SK-N-SH treated with all-trans-retinoic acid at 6 μM for 48 hours (cell line): ENCODE measurements at regions not wholly inside any gene's neighbourhood (a gene's known extent, or its start where the extent isn't known, plus 50 kb on each side); places are given as distances from the start of the nearest gene placed in this dataset.

Experiments
- ATAC-seq: fragments of 200-7000 bp; cut with Tn5 transposase; 3 replicates; pipeline ENCODE4 v1.9.1; 2020; ENCODE audit warnings: mild to moderate bottlenecking, moderate library complexity
- ARNTL ChIP-seq: fragments of 450-650 bp; formaldehyde crosslinking; IDR thresholded peaks from 2 replicates; pipeline ENCODE4 v1.5.0; 2020; ENCODE audit warnings: low read depth, mild to moderate bottlenecking, moderate library complexity, borderline replicate concordance
- BACH2 ChIP-seq: fragments of 250-450 bp; sonication (Bioruptor Pico); IDR thresholded peaks from 2 replicates; pipeline ENCODE4 v1.9.0; 2021; ENCODE audit warnings: mild to moderate bottlenecking, borderline replicate concordance
- CREB5 ChIP-seq: fragments of 250-450 bp; sonication (Bioruptor Pico); IDR thresholded peaks from 2 replicates; pipeline ENCODE4 v1.5.1; 2020; ENCODE audit warnings: low read depth, mild to moderate bottlenecking, moderate library complexity
- CSDC2 ChIP-seq: fragments of 250-450 bp; sonication (Bioruptor Pico); IDR thresholded peaks from 2 replicates; pipeline ENCODE4 v1.5.0; 2020; ENCODE audit warnings: mild to moderate bottlenecking, moderate library complexity
- CSRNP3 ChIP-seq: fragments of 250-450 bp; sonication (Bioruptor Pico); IDR thresholded peaks from 2 replicates; pipeline ENCODE4 v1.5.1; 2021; ENCODE audit warnings: mild to moderate bottlenecking, moderate library complexity
- GLIS3 ChIP-seq: fragments of 250-450 bp; sonication (Bioruptor Pico); IDR thresholded peaks from 2 replicates; pipeline ENCODE4 v1.5.0; 2020; ENCODE audit warnings: mild to moderate bottlenecking, moderate library complexity
- ISL1 ChIP-seq: fragments of 250-450 bp; sonication (Bioruptor Pico); IDR thresholded peaks from 2 replicates; pipeline ENCODE4 v2.1.2; 2022; ENCODE audit warnings: mild to moderate bottlenecking, moderate library complexity
- OSR1 ChIP-seq: fragments of 250-450 bp; sonication (Bioruptor Pico); IDR thresholded peaks from 2 replicates; pipeline ENCODE4 v1.8.0; 2022; ENCODE audit warnings: moderate library complexity, mild to moderate bottlenecking, inconsistent platforms
- PATZ1 ChIP-seq: fragments of 250-450 bp; sonication (Bioruptor Pico); IDR thresholded peaks from 2 replicates; pipeline ENCODE4 v1.8.0; 2020; ENCODE audit warnings: mild to moderate bottlenecking, moderate library complexity, borderline replicate concordance
- PPARA ChIP-seq: fragments of 250-450 bp; sonication (Bioruptor Pico); IDR thresholded peaks from 2 replicates; pipeline ENCODE4 v1.5.0; 2020; ENCODE audit warnings: mild to moderate bottlenecking, borderline replicate concordance
- RARB ChIP-seq: fragments of 250-450 bp; sonication (Bioruptor Pico); IDR thresholded peaks from 2 replicates; pipeline ENCODE4 v1.8.0; 2021; ENCODE audit warnings: mild to moderate bottlenecking, moderate library complexity
- TCF4 ChIP-seq: fragments of 250-450 bp; sonication (Bioruptor Pico); IDR thresholded peaks from 2 replicates; pipeline ENCODE4 v1.8.0; 2021; ENCODE audit warnings: mild to moderate bottlenecking, moderate library complexity, borderline replicate concordance
- TOX ChIP-seq: fragments of 250-450 bp; sonication (Bioruptor Pico); IDR thresholded peaks from 2 replicates; pipeline ENCODE4 v1.8.0; 2021; ENCODE audit warnings: mild to moderate bottlenecking, moderate library complexity, borderline replicate concordance
- ZC3H10 ChIP-seq: fragments of 250-450 bp; sonication (Bioruptor Pico); IDR thresholded peaks from 2 replicates; pipeline ENCODE4 v1.5.1; 2021; ENCODE audit warnings: mild to moderate bottlenecking, moderate library complexity
- ZFP30 ChIP-seq: fragments of 450-650 bp; formaldehyde crosslinking; IDR thresholded peaks from 2 replicates; pipeline ENCODE4 v1.5.0; 2022; ENCODE audit warnings: mild to moderate bottlenecking, moderate library complexity
- ZNF70 ChIP-seq: fragments of 450-650 bp; formaldehyde crosslinking; IDR thresholded peaks from 2 replicates; pipeline ENCODE4 v1.5.0; 2020; ENCODE audit warnings: mild to moderate bottlenecking, moderate library complexity
- ZNF8 ChIP-seq: fragments of 450-650 bp; formaldehyde crosslinking; IDR thresholded peaks from 2 replicates; pipeline ENCODE4 v1.5.0; 2020; ENCODE audit warnings: mild to moderate bottlenecking, moderate library complexity

GRCh38 chr6:121590438-121590837, 155.0 kb downstream of the GJA1 start (continued):
- TF ChIP-seq PATZ1 (CRISPR knock-in tag) (no peak), ARNTL (CRISPR knock-in tag) (no peak)

GRCh38 chr6:121590916-121591315, 155.5 kb downstream of the GJA1 start:
- TF ChIP-seq OSR1 (CRISPR knock-in tag), result no peak
- TF ChIP-seq BACH2, result no peak
- no peak for TF ChIP-seq ISL1
- TF ChIP-seq ZNF70 (CRISPR knock-in tag), result no peak
- TF ChIP-seq CSDC2 (CRISPR knock-in tag), result no peak
- TF ChIP-seq CSRNP3, result no peak
- TF ChIP-seq TOX (CRISPR knock-in tag), result no peak
- no peak for TF ChIP-seq ZFP30
- no peak for TF ChIP-seq ZNF8 (CRISPR knock-in tag)
- TF ChIP-seq CREB5 (CRISPR knock-in tag), result no peak
- no peak for TF ChIP-seq PPARA (CRISPR knock-in tag)
- TF ChIP-seq ZC3H10 (CRISPR knock-in tag), result no peak
- no peak for TF ChIP-seq PATZ1 (CRISPR knock-in tag)
- no peak for ATAC-seq

GRCh38 chr6:121592261-121592935, 157.0 kb downstream of the GJA1 start:
- no peak for ATAC-seq
- TF ChIP-seq CSRNP3 (no peak), PPARA (CRISPR knock-in tag) (no peak), TCF4 (no peak), BACH2 (no peak), ISL1 (no peak), CREB5 (CRISPR knock-in tag) (no peak), RARB (CRISPR knock-in tag) (no peak), ZC3H10 (CRISPR knock-in tag) (no peak), ZNF70 (CRISPR knock-in tag) (no peak)

- ATAC-seq, result no peak
- TF ChIP-seq GLIS3 (CRISPR knock-in tag), result no peak
Measured at GRCh38 chr6:121593011-121593641, 157.7 kb downstream of the GJA1 start.
